B cell (primary cell): ENCODE measurements at regions not wholly inside any gene's neighbourhood (a gene's known extent, or its start where the extent isn't known, plus 50 kb on each side); places are given as distances from the start of the nearest gene placed in this dataset.

Source experiments
- ATAC-seq: fragments of 200-7000 bp; cut with Tn5 transposase; one replicate; pipeline ENCODE4 v1.10.0; 2021; ENCODE audit warnings: low read depth, mild to moderate bottlenecking, moderate number of reproducible peaks, moderate library complexity
- CTCF ChIA-PET: fragments of 350-600 bp; sonication (Branson Sonifier 250); formaldehyde crosslinking; loops from one replicate; lab custom pipeline; 2021; ENCODE audit warnings: antibody characterized with exemption, inconsistent platforms; lab: Charles Lee
- POLR2A ChIA-PET: fragments of 350-600 bp; sonication (Branson Sonifier 250); formaldehyde crosslinking; loops from one replicate; lab custom pipeline; 2021; ENCODE audit warnings: antibody characterized with exemption; lab: Charles Lee
- DNase-seq: peaks from one replicate; pipeline ENCODE4 v3.0.0; 2013
- H2AFZ ChIP-seq: 2 replicates; pipeline ENCODE4 v1.6.1; 2012; ENCODE audit warnings: mild to moderate bottlenecking, low read depth, low read length; ENCODE audit not compliant: insufficient read depth, poor library complexity, severe bottlenecking
- H3K27ac ChIP-seq, 2 donors: 1 replicate in 1 of 2; 2 replicates in 1 of 2; pipeline ENCODE4 v1.5.1; 2012 to 2013; ENCODE audit warnings: low read length in 2 of 2, mild to moderate bottlenecking in 2 of 2, moderate library complexity in 1 of 2
- H3K27me3 ChIP-seq, 4 experiments: fragments of 200-600 bp in 1 of 4; sonication (generic) in 1 of 4; replicated peaks in 1 of 4; 1 replicate in 2 of 4; 2 replicates in 2 of 4; pipeline versions ENCODE4 v1.6.1 to v1.7.0; 2013 to 2016; ENCODE audit warnings: low read length in 3 of 4, mild to moderate bottlenecking in 2 of 4, mixed read lengths in 1 of 4, moderate library complexity in 1 of 4; ENCODE audit not compliant: insufficient read depth in 4 of 4, control insufficient read depth in 3 of 4; ENCODE audit errors: control extremely low read depth in 1 of 4
- H3K36me3 ChIP-seq, 2 experiments: replicated peaks in 1 of 2; 1 replicate in 1 of 2; 2 replicates in 1 of 2; pipeline versions ENCODE4 v1.6.1 to v1.7.1; 2013; ENCODE audit warnings: low read length in 1 of 2; ENCODE audit not compliant: insufficient read depth in 2 of 2, control insufficient read depth in 1 of 2; ENCODE audit errors: control extremely low read depth in 1 of 2, extremely low read depth in 1 of 2
- H3K4me1 ChIP-seq, 2 donors: fragments of 200-600 bp in 1 of 2; sonication (generic) in 1 of 2; 1 replicate in 1 of 2; 2 replicates in 1 of 2; pipeline versions ENCODE4 v1.5.1 to v1.6.1; 2013 to 2017; ENCODE audit warnings: low read length in 2 of 2; ENCODE audit not compliant: control insufficient read depth in 2 of 2, insufficient read depth in 2 of 2
- H3K4me2 ChIP-seq: replicated peaks from 2 replicates; pipeline ENCODE3; 2012; ENCODE audit warnings: mild to moderate bottlenecking, low read depth, low read length; ENCODE audit not compliant: poor library complexity, severe bottlenecking
- H3K4me3 ChIP-seq, 5 experiments: fragments of 200-600 bp in 1 of 5; sonication (generic) in 1 of 5; 1 replicate in 3 of 5; 2 replicates in 2 of 5; pipeline versions ENCODE4 v1.5.1 to v1.7.0; 2011 to 2016; ENCODE audit warnings: low read length in 4 of 5, mild to moderate bottlenecking in 4 of 5, low read depth in 2 of 5, control low read depth in 1 of 5, moderate library complexity in 1 of 5; ENCODE audit not compliant: insufficient read depth in 1 of 5; ENCODE audit errors: control extremely low read depth in 1 of 5, extremely low read depth in 1 of 5
- H3K79me2 ChIP-seq: fragments of 200-600 bp; sonication (generic); one replicate; pipeline ENCODE4 v1.6.0; 2016; ENCODE audit warnings: low read length; ENCODE audit not compliant: control insufficient read depth, insufficient read depth
- H3K9ac ChIP-seq: fragments of 200-600 bp; sonication (generic); 2 replicates; pipeline ENCODE4 v1.6.1; 2017; ENCODE audit warnings: mild to moderate bottlenecking, low read length, moderate library complexity
- H3K9me3 ChIP-seq, 3 donors: one replicate each; pipeline versions ENCODE4 v1.6.1 to v1.7.1; 2013; ENCODE audit warnings: low read length in 2 of 3; ENCODE audit not compliant: control insufficient read depth in 2 of 3, insufficient read depth in 1 of 3; ENCODE audit errors: control extremely low read depth in 1 of 3
- H4K20me1 ChIP-seq: 2 replicates; pipeline ENCODE4 v1.6.0; 2012; ENCODE audit warnings: mild to moderate bottlenecking, low read length; ENCODE audit not compliant: insufficient read depth, control insufficient read depth, poor library complexity, severe bottlenecking
- H3K27ac Mint-ChIP-seq: one replicate; pipeline ENCODE4 v1.8.0; 2021; ENCODE audit warnings: mixed read lengths
- H3K27me3 Mint-ChIP-seq: one replicate; pipeline ENCODE4 v1.8.0; 2021; ENCODE audit warnings: mixed read lengths
- H3K4me1 Mint-ChIP-seq: one replicate; pipeline ENCODE4 v1.8.0; 2021; ENCODE audit warnings: mixed read lengths
- H3K4me3 Mint-ChIP-seq: one replicate; pipeline ENCODE4 v1.8.0; 2021; ENCODE audit warnings: mixed read lengths
- H3K9me3 Mint-ChIP-seq: one replicate; pipeline ENCODE4 v1.8.0; 2022; ENCODE audit warnings: mixed read lengths; ENCODE audit not compliant: insufficient read depth
- EZH2 ChIP-seq: IDR thresholded peaks from 2 replicates; pipeline ENCODE4 v1.6.1; 2012; ENCODE audit warnings: borderline replicate concordance, low read depth, mild to moderate bottlenecking, moderate library complexity, low read length; ENCODE audit not compliant: insufficient read depth, poor library complexity, severe bottlenecking
- WGBS: methylation state at CpG from one replicate; pipeline ENCODE4 v1.1.5; 2013; ENCODE audit warnings: missing lambda C conversion rate; ENCODE audit not compliant: insufficient coverage; 5-methylcytosine and 5-hydroxymethylcytosine counted together
- intact Hi-C: fragments of 100-400 bp; cut with micrococcal nuclease; formaldehyde crosslinking; loops from one replicate; pipeline ENCODE4 v1.10.0; 2022
- TF ChIP-seq, protein P1 (sequence below): fragments of 200-600 bp; IDR thresholded peaks from one replicate; pipeline ENCODE4 v1.8.0; 2022; ENCODE audit warnings: antibody characterized with exemption, mild to moderate bottlenecking

DNA sequence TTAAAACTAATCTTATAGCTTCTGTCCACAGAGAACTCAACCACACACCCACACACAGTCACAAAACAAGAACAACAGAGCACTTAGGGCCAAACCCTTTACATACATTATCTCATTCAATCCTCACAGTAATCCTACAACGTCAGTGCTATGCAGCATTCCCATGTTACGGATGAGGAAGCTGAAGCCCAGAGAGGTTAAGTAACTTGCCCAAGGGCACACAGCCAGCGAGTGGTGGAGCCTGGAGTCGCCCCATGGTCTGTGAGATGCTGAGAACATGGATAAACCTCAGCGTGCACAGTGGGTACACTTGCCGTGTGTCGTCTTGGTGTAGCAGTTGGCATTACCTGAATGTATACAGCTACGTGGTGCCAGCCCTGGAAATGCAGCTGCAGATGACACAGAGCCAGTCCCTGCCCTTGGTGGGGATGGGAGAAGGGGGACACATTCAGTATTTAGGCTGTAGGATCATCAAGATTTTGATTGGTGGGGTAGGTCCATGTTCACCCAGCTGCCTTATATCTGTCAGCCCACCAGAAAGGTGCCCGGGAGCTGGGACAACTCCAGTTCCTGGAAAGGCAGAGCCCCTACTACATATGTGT, 177.0 kb downstream of the IRF8 start:
- no peak for DNase-seq
- Mint-ChIP-seq H3K9me3 (no peaks in the 10 kb centered on the region), H3K4me3 (no peak overlapping the region), H3K4me1 (no peaks in the 10 kb centered on the region), H3K27me3 (peaks cover 40% of the 10 kb centered on the region), H3K27ac (no peak overlapping the region)
- Histone ChIP-seq H3K79me2 (no peaks in the 10 kb centered on the region), H3K4me3 (no peak overlapping the region), H3K4me2 (no peak overlapping the region), H3K36me3 (no peaks in the 10 kb centered on the region), H2AFZ (no peak overlapping the region), H3K9me3 (no peaks in the 10 kb centered on the region), H3K27ac (no peak overlapping the region), H4K20me1 (no peaks in the 10 kb centered on the region), H3K9ac (no peak overlapping the region), H3K4me1 (no peaks in the 10 kb centered on the region), H3K27me3 (peaks cover 0 to 30% (median 2%) of the 10 kb centered on the region in 4 experiments)
- intact Hi-C loops, result no loop called here
- ChIA-PET CTCF (no interaction called here), POLR2A (no interaction called here)
- 86% methylated on average over 8 of the region's 9 CpGs for WGBS
- TF ChIP-seq, protein P1, sequence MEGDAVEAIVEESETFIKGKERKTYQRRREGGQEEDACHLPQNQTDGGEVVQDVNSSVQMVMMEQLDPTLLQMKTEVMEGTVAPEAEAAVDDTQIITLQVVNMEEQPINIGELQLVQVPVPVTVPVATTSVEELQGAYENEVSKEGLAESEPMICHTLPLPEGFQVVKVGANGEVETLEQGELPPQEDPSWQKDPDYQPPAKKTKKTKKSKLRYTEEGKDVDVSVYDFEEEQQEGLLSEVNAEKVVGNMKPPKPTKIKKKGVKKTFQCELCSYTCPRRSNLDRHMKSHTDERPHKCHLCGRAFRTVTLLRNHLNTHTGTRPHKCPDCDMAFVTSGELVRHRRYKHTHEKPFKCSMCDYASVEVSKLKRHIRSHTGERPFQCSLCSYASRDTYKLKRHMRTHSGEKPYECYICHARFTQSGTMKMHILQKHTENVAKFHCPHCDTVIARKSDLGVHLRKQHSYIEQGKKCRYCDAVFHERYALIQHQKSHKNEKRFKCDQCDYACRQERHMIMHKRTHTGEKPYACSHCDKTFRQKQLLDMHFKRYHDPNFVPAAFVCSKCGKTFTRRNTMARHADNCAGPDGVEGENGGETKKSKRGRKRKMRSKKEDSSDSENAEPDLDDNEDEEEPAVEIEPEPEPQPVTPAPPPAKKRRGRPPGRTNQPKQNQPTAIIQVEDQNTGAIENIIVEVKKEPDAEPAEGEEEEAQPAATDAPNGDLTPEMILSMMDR, result no peak
- TF ChIP-seq EZH2, result no peak
- no peak for ATAC-seq

- Mint-ChIP-seq H3K4me1 (no peaks in the 10 kb centered on the region), H3K27me3 (peaks cover 40% of the 10 kb centered on the region), H3K27ac (no peak overlapping the region), H3K4me3 (no peak overlapping the region), H3K9me3 (no peaks in the 10 kb centered on the region)
- no peak for TF ChIP-seq EZH2
- TF ChIP-seq, protein P1, result no peak
- POLR2A ChIA-PET, result no interaction called here
- H3K27me3 ChIP-seq, result peaks cover 0 to 28% (median 2%) of the 10 kb centered on the region in 4 experiments
- no peak for DNase-seq
- no peak overlapping the region for H3K9ac ChIP-seq
- H3K4me3 ChIP-seq, result no peak overlapping the region
- CTCF ChIA-PET, result no interaction called here
- H2AFZ ChIP-seq, result no peak overlapping the region
- H3K4me2 ChIP-seq, result no peak overlapping the region
- no peak overlapping the region for H3K27ac ChIP-seq
- ATAC-seq, result no peak
- intact Hi-C loops, result no loop called here
- no peaks in the 10 kb centered on the region for H3K79me2 ChIP-seq
- H3K4me1 ChIP-seq, result no peaks in the 10 kb centered on the region
- WGBS, result 100% methylated on average over 5 of the region's 5 CpGs
- H3K9me3 ChIP-seq, result no peaks in the 10 kb centered on the region
- H4K20me1 ChIP-seq, result no peaks in the 10 kb centered on the region
- H3K36me3 ChIP-seq, result no peaks in the 10 kb centered on the region
These were observed 177.6 kb downstream of the IRF8 start for GRCh38 chr16:86076606-86077005.
